ENCODE measurements at regions not wholly inside any gene's neighbourhood (a gene's known extent, or its start where the extent isn't known, plus 50 kb on each side); places are given as distances from the start of the nearest gene placed in this dataset.
"Not testable (repeated sequence)": the region's sequence is repeated elsewhere in the genome, so short reads cannot be mapped to it uniquely, and the experiment has no call there.

GRCh38 chr5:118551716-118552115, 436.6 kb downstream of the DTWD2 start:
- DNase-seq = no peak

- DNase-seq = no peak
Measured at GRCh38 chr5:118551031-118551430, 437.3 kb downstream of the DTWD2 start.

- no peak for DNase-seq
Measured at GRCh38 chr5:118548761-118549720, 439.3 kb downstream of the DTWD2 start.

- no peak for DNase-seq
Measured at GRCh38 chr5:118545470-118545869, 442.9 kb downstream of the DTWD2 start.

- DNase-seq = no peak
Measured at GRCh38 chr5:118544887-118545449, 443.4 kb downstream of the DTWD2 start.

GRCh38 chr5:118533923-118534322, 454.4 kb downstream of the DTWD2 start:
- no peak for DNase-seq

- no peak for DNase-seq
Measured at GRCh38 chr5:118533156-118533555, 455.2 kb downstream of the DTWD2 start.

GRCh38 chr5:118531276-118531675, 457.1 kb downstream of the DTWD2 start:
- DNase-seq = no peak

- peak; percentile 37 for DNase-seq
Measured at GRCh38 chr5:118529361-118530144, 458.8 kb downstream of the DTWD2 start.

- no peak for DNase-seq
Measured at GRCh38 chr5:118522626-118523025, 465.7 kb downstream of the DTWD2 start.

GRCh38 chr5:118520771-118521415, 467.5 kb downstream of the DTWD2 start:
- DNase-seq = no peak

- DNase-seq = no peak
Measured at GRCh38 chr5:118519466-118519865, 468.9 kb downstream of the DTWD2 start.

GRCh38 chr5:118518720-118519119, 469.6 kb downstream of the DTWD2 start:
- DNase-seq = no peak

- no peak for DNase-seq
Measured at GRCh38 chr5:118511846-118512245, 476.5 kb downstream of the DTWD2 start.

- no peak for DNase-seq
Measured at GRCh38 chr5:118506217-118506852, 482.0 kb downstream of the DTWD2 start.

GRCh38 chr5:118502232-118502631, 486.1 kb downstream of the DTWD2 start:
- DNase-seq = not testable (repeated sequence)

GRCh38 chr5:118491351-118491750, 497.0 kb downstream of the DTWD2 start:
- DNase-seq = no peak

GRCh38 chr5:118486647-118487225, 501.6 kb downstream of the DTWD2 start:
- DNase-seq = no peak

- DNase-seq = no peak
Measured at GRCh38 chr5:118479285-118479684, 509.1 kb downstream of the DTWD2 start.

GRCh38 chr5:118478852-118479251, 509.5 kb downstream of the DTWD2 start:
- no peak for DNase-seq

GRCh38 chr5:118468085-118468484, 520.3 kb downstream of the DTWD2 start:
- DNase-seq = no peak

- no peak for DNase-seq
Measured at GRCh38 chr5:118467103-118467502, 521.2 kb downstream of the DTWD2 start.

All from left hindlimb (tissue), 1 donor.